B cell (primary cell): ENCODE measurements at regions not wholly inside any gene's neighbourhood (a gene's known extent, or its start where the extent isn't known, plus 50 kb on each side); places are given as distances from the start of the nearest gene placed in this dataset.

Experiments
- ATAC-seq: fragments of 200-7000 bp; cut with Tn5 transposase; one replicate; pipeline ENCODE4 v1.10.0; 2021; ENCODE audit warnings: low read depth, mild to moderate bottlenecking, moderate number of reproducible peaks, moderate library complexity
- CTCF ChIA-PET: fragments of 350-600 bp; sonication (Branson Sonifier 250); formaldehyde crosslinking; loops from one replicate; lab custom pipeline; 2021; ENCODE audit warnings: antibody characterized with exemption, inconsistent platforms; lab: Charles Lee
- POLR2A ChIA-PET: fragments of 350-600 bp; sonication (Branson Sonifier 250); formaldehyde crosslinking; loops from one replicate; lab custom pipeline; 2021; ENCODE audit warnings: antibody characterized with exemption; lab: Charles Lee
- DNase-seq: peaks from one replicate; pipeline ENCODE4 v3.0.0; 2013
- H2AFZ ChIP-seq: 2 replicates; pipeline ENCODE4 v1.6.1; 2012; ENCODE audit warnings: mild to moderate bottlenecking, low read depth, low read length; ENCODE audit not compliant: insufficient read depth, poor library complexity, severe bottlenecking
- H3K27ac ChIP-seq, 2 donors: 1 replicate in 1 of 2; 2 replicates in 1 of 2; pipeline ENCODE4 v1.5.1; 2012 to 2013; ENCODE audit warnings: low read length in 2 of 2, mild to moderate bottlenecking in 2 of 2, moderate library complexity in 1 of 2
- H3K27me3 ChIP-seq, 4 experiments: fragments of 200-600 bp in 1 of 4; sonication (generic) in 1 of 4; replicated peaks in 1 of 4; 1 replicate in 2 of 4; 2 replicates in 2 of 4; pipeline versions ENCODE4 v1.6.1 to v1.7.0; 2013 to 2016; ENCODE audit warnings: low read length in 3 of 4, mild to moderate bottlenecking in 2 of 4, mixed read lengths in 1 of 4, moderate library complexity in 1 of 4; ENCODE audit not compliant: insufficient read depth in 4 of 4, control insufficient read depth in 3 of 4; ENCODE audit errors: control extremely low read depth in 1 of 4
- H3K36me3 ChIP-seq, 2 experiments: replicated peaks in 1 of 2; 1 replicate in 1 of 2; 2 replicates in 1 of 2; pipeline versions ENCODE4 v1.6.1 to v1.7.1; 2013; ENCODE audit warnings: low read length in 1 of 2; ENCODE audit not compliant: insufficient read depth in 2 of 2, control insufficient read depth in 1 of 2; ENCODE audit errors: control extremely low read depth in 1 of 2, extremely low read depth in 1 of 2
- H3K4me1 ChIP-seq, 2 donors: fragments of 200-600 bp in 1 of 2; sonication (generic) in 1 of 2; 1 replicate in 1 of 2; 2 replicates in 1 of 2; pipeline versions ENCODE4 v1.5.1 to v1.6.1; 2013 to 2017; ENCODE audit warnings: low read length in 2 of 2; ENCODE audit not compliant: control insufficient read depth in 2 of 2, insufficient read depth in 2 of 2
- H3K4me2 ChIP-seq: replicated peaks from 2 replicates; pipeline ENCODE3; 2012; ENCODE audit warnings: mild to moderate bottlenecking, low read depth, low read length; ENCODE audit not compliant: poor library complexity, severe bottlenecking
- H3K4me3 ChIP-seq, 5 experiments: fragments of 200-600 bp in 1 of 5; sonication (generic) in 1 of 5; 1 replicate in 3 of 5; 2 replicates in 2 of 5; pipeline versions ENCODE4 v1.5.1 to v1.7.0; 2011 to 2016; ENCODE audit warnings: low read length in 4 of 5, mild to moderate bottlenecking in 4 of 5, low read depth in 2 of 5, control low read depth in 1 of 5, moderate library complexity in 1 of 5; ENCODE audit not compliant: insufficient read depth in 1 of 5; ENCODE audit errors: control extremely low read depth in 1 of 5, extremely low read depth in 1 of 5
- H3K79me2 ChIP-seq: fragments of 200-600 bp; sonication (generic); one replicate; pipeline ENCODE4 v1.6.0; 2016; ENCODE audit warnings: low read length; ENCODE audit not compliant: control insufficient read depth, insufficient read depth
- H3K9ac ChIP-seq: fragments of 200-600 bp; sonication (generic); 2 replicates; pipeline ENCODE4 v1.6.1; 2017; ENCODE audit warnings: mild to moderate bottlenecking, low read length, moderate library complexity
- H3K9me3 ChIP-seq, 3 donors: one replicate each; pipeline versions ENCODE4 v1.6.1 to v1.7.1; 2013; ENCODE audit warnings: low read length in 2 of 3; ENCODE audit not compliant: control insufficient read depth in 2 of 3, insufficient read depth in 1 of 3; ENCODE audit errors: control extremely low read depth in 1 of 3
- H4K20me1 ChIP-seq: 2 replicates; pipeline ENCODE4 v1.6.0; 2012; ENCODE audit warnings: mild to moderate bottlenecking, low read length; ENCODE audit not compliant: insufficient read depth, control insufficient read depth, poor library complexity, severe bottlenecking
- H3K27ac Mint-ChIP-seq: one replicate; pipeline ENCODE4 v1.8.0; 2021; ENCODE audit warnings: mixed read lengths
- H3K27me3 Mint-ChIP-seq: one replicate; pipeline ENCODE4 v1.8.0; 2021; ENCODE audit warnings: mixed read lengths
- H3K4me1 Mint-ChIP-seq: one replicate; pipeline ENCODE4 v1.8.0; 2021; ENCODE audit warnings: mixed read lengths
- H3K4me3 Mint-ChIP-seq: one replicate; pipeline ENCODE4 v1.8.0; 2021; ENCODE audit warnings: mixed read lengths
- H3K9me3 Mint-ChIP-seq: one replicate; pipeline ENCODE4 v1.8.0; 2022; ENCODE audit warnings: mixed read lengths; ENCODE audit not compliant: insufficient read depth
- EZH2 ChIP-seq: IDR thresholded peaks from 2 replicates; pipeline ENCODE4 v1.6.1; 2012; ENCODE audit warnings: borderline replicate concordance, low read depth, mild to moderate bottlenecking, moderate library complexity, low read length; ENCODE audit not compliant: insufficient read depth, poor library complexity, severe bottlenecking
- WGBS: methylation state at CpG from one replicate; pipeline ENCODE4 v1.1.5; 2013; ENCODE audit warnings: missing lambda C conversion rate; ENCODE audit not compliant: insufficient coverage; 5-methylcytosine and 5-hydroxymethylcytosine counted together
- intact Hi-C: fragments of 100-400 bp; cut with micrococcal nuclease; formaldehyde crosslinking; loops from one replicate; pipeline ENCODE4 v1.10.0; 2022
- TF ChIP-seq, protein P1 (sequence below): fragments of 200-600 bp; IDR thresholded peaks from one replicate; pipeline ENCODE4 v1.8.0; 2022; ENCODE audit warnings: antibody characterized with exemption, mild to moderate bottlenecking

DNA sequence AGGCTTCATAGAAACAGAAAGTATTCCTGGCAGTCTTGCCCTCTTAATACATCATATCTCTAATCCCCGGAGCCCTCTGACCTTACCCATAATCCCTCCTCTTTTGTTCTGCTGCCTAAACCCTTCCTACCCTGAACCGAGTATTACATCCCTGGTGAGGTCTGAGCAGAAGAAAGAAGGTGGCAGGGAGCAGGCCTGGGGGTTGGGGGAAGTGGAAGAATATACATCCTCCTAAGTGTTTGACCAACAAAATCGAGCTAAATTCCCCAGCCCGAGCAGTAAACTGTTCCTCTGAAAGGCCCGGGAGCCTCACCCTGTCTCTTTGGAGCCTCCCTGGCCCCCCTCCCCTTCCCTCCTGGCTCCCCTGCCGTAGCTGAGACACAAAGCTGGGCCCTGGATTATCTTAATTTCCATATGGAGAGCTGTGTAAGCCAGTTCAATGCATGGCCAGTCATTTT lies 192.6 kb upstream of the LHX5 start:
- TF ChIP-seq, protein P1, sequence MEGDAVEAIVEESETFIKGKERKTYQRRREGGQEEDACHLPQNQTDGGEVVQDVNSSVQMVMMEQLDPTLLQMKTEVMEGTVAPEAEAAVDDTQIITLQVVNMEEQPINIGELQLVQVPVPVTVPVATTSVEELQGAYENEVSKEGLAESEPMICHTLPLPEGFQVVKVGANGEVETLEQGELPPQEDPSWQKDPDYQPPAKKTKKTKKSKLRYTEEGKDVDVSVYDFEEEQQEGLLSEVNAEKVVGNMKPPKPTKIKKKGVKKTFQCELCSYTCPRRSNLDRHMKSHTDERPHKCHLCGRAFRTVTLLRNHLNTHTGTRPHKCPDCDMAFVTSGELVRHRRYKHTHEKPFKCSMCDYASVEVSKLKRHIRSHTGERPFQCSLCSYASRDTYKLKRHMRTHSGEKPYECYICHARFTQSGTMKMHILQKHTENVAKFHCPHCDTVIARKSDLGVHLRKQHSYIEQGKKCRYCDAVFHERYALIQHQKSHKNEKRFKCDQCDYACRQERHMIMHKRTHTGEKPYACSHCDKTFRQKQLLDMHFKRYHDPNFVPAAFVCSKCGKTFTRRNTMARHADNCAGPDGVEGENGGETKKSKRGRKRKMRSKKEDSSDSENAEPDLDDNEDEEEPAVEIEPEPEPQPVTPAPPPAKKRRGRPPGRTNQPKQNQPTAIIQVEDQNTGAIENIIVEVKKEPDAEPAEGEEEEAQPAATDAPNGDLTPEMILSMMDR: no peak
- no peak for TF ChIP-seq EZH2
- H3K9me3 Mint-ChIP-seq: no peaks in the 10 kb centered on the region
- Histone ChIP-seq H3K27ac (no peak overlapping the region), H3K9me3 (no peaks in the 10 kb centered on the region), H3K4me1 (no peaks in the 10 kb centered on the region), H3K4me3 (no peak overlapping the region), H3K27me3 (peaks cover 0 to 4% (median 0%) of the 10 kb centered on the region in 4 experiments), H3K9ac (no peak overlapping the region), H3K4me2 (no peak overlapping the region), H3K79me2 (no peaks in the 10 kb centered on the region), H2AFZ (no peak overlapping the region), H3K36me3 (no peaks in the 10 kb centered on the region), H4K20me1 (no peaks in the 10 kb centered on the region)
- no peak overlapping the region for H3K27ac Mint-ChIP-seq
- no peaks in the 10 kb centered on the region for H3K4me1 Mint-ChIP-seq
- intact Hi-C loops: no loop called here
- ChIA-PET POLR2A (no interaction called here), CTCF (no interaction called here)
- ATAC-seq (no peak), DNase-seq (no peak)
- H3K27me3 Mint-ChIP-seq: peaks cover 35% of the 10 kb centered on the region
- no peak overlapping the region for H3K4me3 Mint-ChIP-seq
- WGBS: 58% methylated on average over 3 of the region's 6 CpGs

DNA sequence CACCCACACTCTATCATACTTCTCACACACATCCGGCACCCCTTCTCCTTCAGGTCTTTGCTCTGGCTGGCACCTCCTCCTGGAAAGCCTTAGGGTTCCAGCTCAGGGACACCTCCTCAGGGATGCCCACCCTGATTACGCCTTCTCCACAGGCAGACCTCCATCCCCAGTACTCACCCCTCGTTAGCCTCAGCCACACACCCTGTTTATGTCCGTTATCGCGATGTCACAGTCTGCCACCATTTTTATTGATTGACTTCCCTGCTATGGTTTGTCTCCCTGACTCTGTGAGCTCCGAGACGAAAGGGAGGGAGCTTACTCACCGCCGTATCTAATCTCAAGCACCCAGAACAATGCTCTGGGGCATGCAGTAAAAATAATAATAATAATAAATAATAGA lies 191.7 kb upstream of the LHX5 start:
- no peaks in the 10 kb centered on the region for H3K9me3 ChIP-seq
- CTCF ChIA-PET: no interaction called here
- H2AFZ ChIP-seq: no peak overlapping the region
- TF ChIP-seq, protein P1: no peak
- TF ChIP-seq EZH2: no peak
- H3K79me2 ChIP-seq: no peaks in the 10 kb centered on the region
- ATAC-seq (no peak), DNase-seq (no peak)
- no peak overlapping the region for H3K27ac Mint-ChIP-seq
- H3K27me3 ChIP-seq: peaks cover 0 to 4% (median 0%) of the 10 kb centered on the region in 4 experiments
- H3K27ac ChIP-seq: no peak overlapping the region
- peaks cover 35% of the 10 kb centered on the region for H3K27me3 Mint-ChIP-seq
- H3K36me3 ChIP-seq: no peaks in the 10 kb centered on the region
- H3K4me1 Mint-ChIP-seq: no peaks in the 10 kb centered on the region
- H3K4me2 ChIP-seq: no peak overlapping the region
- POLR2A ChIA-PET: no interaction called here
- H3K4me3 ChIP-seq: no peak overlapping the region
- intact Hi-C loops: no loop called here
- H3K9me3 Mint-ChIP-seq: peaks cover 2% of the 10 kb centered on the region
- WGBS: 96% methylated on average over 3 of the region's 10 CpGs
- H3K9ac ChIP-seq: no peak overlapping the region
- H3K4me3 Mint-ChIP-seq: no peak overlapping the region
- H4K20me1 ChIP-seq: no peaks in the 10 kb centered on the region
- no peaks in the 10 kb centered on the region for H3K4me1 ChIP-seq
